Lower lobe of right lung (tissue), 2 donors: ENCODE measurements at regions not wholly inside any gene's neighbourhood (a gene's known extent, or its start where the extent isn't known, plus 50 kb on each side); places are given as distances from the start of the nearest gene placed in this dataset.

Experiments
- ATAC-seq, 2 donors: fragments of 200-7000 bp; cut with Tn5 transposase; one replicate each; pipeline ENCODE4 v1.9.1; 2020 to 2022; ENCODE audit warnings: mild to moderate bottlenecking in 2 of 2, moderate library complexity in 2 of 2
- DNase-seq: peaks from one replicate; pipeline ENCODE4 v3.0.0-alpha.2; 2020
- H3K27ac ChIP-seq: fragments of 200-600 bp; one replicate; pipeline ENCODE4 v1.8.0; 2022
- H3K27me3 ChIP-seq: fragments of 200-600 bp; one replicate; pipeline ENCODE4 v1.8.0; 2022; ENCODE audit warnings: low read depth
- H3K36me3 ChIP-seq: fragments of 200-600 bp; one replicate; pipeline ENCODE4 v1.8.0; 2022; ENCODE audit warnings: mild to moderate bottlenecking
- H3K4me1 ChIP-seq: fragments of 200-600 bp; one replicate; pipeline ENCODE4 v1.8.0; 2022
- H3K4me3 ChIP-seq: fragments of 200-600 bp; one replicate; pipeline ENCODE4 v1.8.0; 2022; ENCODE audit warnings: mild to moderate bottlenecking
- H3K9me3 ChIP-seq: fragments of 200-600 bp; one replicate; pipeline ENCODE4 v1.8.0; 2022
- intact Hi-C: fragments of 100-400 bp; cut with DNase I; formaldehyde crosslinking; loops from one replicate; pipeline ENCODE4 v1.11.0; 2022
- TF ChIP-seq, protein P1 (sequence below): fragments of 200-600 bp; IDR thresholded peaks from one replicate; pipeline ENCODE4 v1.8.0; 2022; ENCODE audit warnings: antibody characterized with exemption, mild to moderate bottlenecking
- donor health status: DM: no; HTN: yes; CAD: no; lungs with severe emphysema.

GRCh38 chr4:41408859-41409593 lies 128.9 kb upstream of the LIMCH1 start:
- Histone ChIP-seq H3K27ac (no peak overlapping the region), H3K9me3 (no peaks in the 10 kb centered on the region), H3K36me3 (no peaks in the 10 kb centered on the region), H3K4me1 (peaks cover 27% of the 10 kb centered on the region), H3K4me3 (no peak overlapping the region), H3K27me3 (no peaks in the 10 kb centered on the region)
- intact Hi-C loops, result no loop called here
- TF ChIP-seq, protein P1, sequence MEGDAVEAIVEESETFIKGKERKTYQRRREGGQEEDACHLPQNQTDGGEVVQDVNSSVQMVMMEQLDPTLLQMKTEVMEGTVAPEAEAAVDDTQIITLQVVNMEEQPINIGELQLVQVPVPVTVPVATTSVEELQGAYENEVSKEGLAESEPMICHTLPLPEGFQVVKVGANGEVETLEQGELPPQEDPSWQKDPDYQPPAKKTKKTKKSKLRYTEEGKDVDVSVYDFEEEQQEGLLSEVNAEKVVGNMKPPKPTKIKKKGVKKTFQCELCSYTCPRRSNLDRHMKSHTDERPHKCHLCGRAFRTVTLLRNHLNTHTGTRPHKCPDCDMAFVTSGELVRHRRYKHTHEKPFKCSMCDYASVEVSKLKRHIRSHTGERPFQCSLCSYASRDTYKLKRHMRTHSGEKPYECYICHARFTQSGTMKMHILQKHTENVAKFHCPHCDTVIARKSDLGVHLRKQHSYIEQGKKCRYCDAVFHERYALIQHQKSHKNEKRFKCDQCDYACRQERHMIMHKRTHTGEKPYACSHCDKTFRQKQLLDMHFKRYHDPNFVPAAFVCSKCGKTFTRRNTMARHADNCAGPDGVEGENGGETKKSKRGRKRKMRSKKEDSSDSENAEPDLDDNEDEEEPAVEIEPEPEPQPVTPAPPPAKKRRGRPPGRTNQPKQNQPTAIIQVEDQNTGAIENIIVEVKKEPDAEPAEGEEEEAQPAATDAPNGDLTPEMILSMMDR, result no peak
- no peak for DNase-seq
- peak in 1 of 2 donors; percentile 6 for ATAC-seq

DNA sequence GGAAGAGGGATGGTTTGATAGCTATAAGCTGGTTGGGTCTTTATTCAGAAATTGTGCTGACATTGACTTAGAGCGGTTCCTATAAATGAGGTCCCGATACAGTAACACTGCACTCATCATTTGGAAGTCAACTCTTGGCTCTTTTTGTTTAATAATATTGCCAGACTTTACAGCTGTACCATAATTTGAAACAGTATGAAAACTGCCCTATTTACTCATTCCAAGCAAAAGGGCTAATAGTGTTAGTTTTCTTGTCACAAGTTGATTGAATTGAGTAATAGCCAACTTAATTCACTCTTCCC lies 128.4 kb upstream of the LIMCH1 start:
- no peak overlapping the region for H3K4me3 ChIP-seq
- TF ChIP-seq, protein P1, result no peak
- no peaks in the 10 kb centered on the region for H3K36me3 ChIP-seq
- H3K9me3 ChIP-seq, result no peaks in the 10 kb centered on the region
- DNase-seq (no peak), ATAC-seq (no peak)
- H3K4me1 ChIP-seq, result peaks cover 27% of the 10 kb centered on the region
- no peaks in the 10 kb centered on the region for H3K27me3 ChIP-seq
- no peak overlapping the region for H3K27ac ChIP-seq
- intact Hi-C loops, result no loop called here

DNA sequence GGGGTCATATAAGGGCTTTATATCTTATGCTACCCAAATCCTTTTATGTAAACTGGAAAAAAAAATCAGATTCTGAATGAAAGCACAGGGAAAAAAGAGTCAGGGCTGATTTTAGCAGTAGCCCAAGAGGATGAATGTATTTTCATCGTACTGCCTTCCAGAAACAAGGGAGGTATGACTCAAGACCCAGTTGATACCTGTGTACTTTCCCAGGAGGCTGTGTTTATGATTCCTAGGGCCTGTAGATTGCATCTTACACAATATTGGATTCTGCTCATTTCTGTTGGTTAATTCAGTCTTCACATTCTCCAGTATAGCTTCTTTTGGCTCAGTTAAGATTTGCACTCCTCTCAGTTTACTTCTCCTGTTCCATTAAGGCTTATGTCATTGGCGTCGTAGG lies 127.9 kb upstream of the LIMCH1 start:
- TF ChIP-seq, protein P1, result no peak
- ATAC-seq, result peak in 1 of 2 donors; percentile 50
- Histone ChIP-seq H3K4me1 (peaks cover 27% of the 10 kb centered on the region), H3K4me3 (no peak overlapping the region), H3K9me3 (no peaks in the 10 kb centered on the region), H3K27me3 (no peaks in the 10 kb centered on the region), H3K36me3 (no peaks in the 10 kb centered on the region), H3K27ac (no peak overlapping the region)
- no peak for DNase-seq
- intact Hi-C loops, result no loop called here

- Histone ChIP-seq H3K36me3 (no peaks in the 10 kb centered on the region), H3K4me3 (no peak overlapping the region), H3K4me1 (peaks cover 22% of the 10 kb centered on the region), H3K27me3 (no peaks in the 10 kb centered on the region), H3K9me3 (no peaks in the 10 kb centered on the region), H3K27ac (no peak overlapping the region)
- ATAC-seq (no peak), DNase-seq (no peak)
- TF ChIP-seq, protein P1, result no peak
- intact Hi-C loops, result no loop called here
Measured at GRCh38 chr4:41413670-41414411, 124.1 kb upstream of the LIMCH1 start.

- TF ChIP-seq, protein P1, result no peak
- H3K9me3 ChIP-seq, result no peaks in the 10 kb centered on the region
- no peak for DNase-seq
- ATAC-seq, result no peak
- peaks cover 21% of the 10 kb centered on the region for H3K4me1 ChIP-seq
- no peaks in the 10 kb centered on the region for H3K27me3 ChIP-seq
- intact Hi-C loops, result no loop called here
- H3K4me3 ChIP-seq, result no peak overlapping the region
- H3K36me3 ChIP-seq, result no peaks in the 10 kb centered on the region
- H3K27ac ChIP-seq, result no peak overlapping the region
Measured at GRCh38 chr4:41414412-41414779, 123.6 kb upstream of the LIMCH1 start.
